PC-9 (cell line): ENCODE measurements at regions not wholly inside any gene's neighbourhood (a gene's known extent, or its start where the extent isn't known, plus 50 kb on each side); places are given as distances from the start of the nearest gene placed in this dataset.

Experiments used
- EZH2 ChIP-seq: fragments of 200-600 bp; sonication (generic); IDR thresholded peaks from 2 replicates; pipeline ENCODE4 v1.8.0; 2017; ENCODE audit warnings: antibody characterized with exemption, low read depth
- TF ChIP-seq, protein P1 (sequence below): fragments of 200-600 bp; sonication (generic); conservative IDR thresholded peaks from 2 replicates; pipeline ENCODE4 v1.6.1; 2017; ENCODE audit warnings: mixed run types, antibody characterized with exemption, mild to moderate bottlenecking, moderate library complexity

DNA sequence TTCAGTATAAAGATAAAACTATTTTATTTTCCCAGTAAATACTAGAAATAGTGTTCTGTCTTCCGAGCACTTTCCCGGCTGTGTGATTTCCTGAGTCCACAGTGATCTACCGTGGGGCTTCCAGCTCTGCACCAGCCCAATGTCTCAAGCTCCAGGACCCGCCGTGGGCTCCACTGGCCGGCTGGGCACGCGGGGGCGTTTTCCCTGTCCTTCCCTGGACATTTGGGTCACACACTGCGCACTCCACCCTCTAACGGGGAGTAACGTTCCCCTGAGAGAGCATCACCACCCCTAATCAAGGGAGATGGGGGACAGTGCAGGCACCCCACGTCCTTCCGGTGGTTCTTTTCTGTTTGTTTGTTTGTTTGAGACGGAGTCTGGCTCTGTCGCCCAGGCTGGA, 844.6 kb upstream of the FRG1 start:
- TF ChIP-seq, protein P1, sequence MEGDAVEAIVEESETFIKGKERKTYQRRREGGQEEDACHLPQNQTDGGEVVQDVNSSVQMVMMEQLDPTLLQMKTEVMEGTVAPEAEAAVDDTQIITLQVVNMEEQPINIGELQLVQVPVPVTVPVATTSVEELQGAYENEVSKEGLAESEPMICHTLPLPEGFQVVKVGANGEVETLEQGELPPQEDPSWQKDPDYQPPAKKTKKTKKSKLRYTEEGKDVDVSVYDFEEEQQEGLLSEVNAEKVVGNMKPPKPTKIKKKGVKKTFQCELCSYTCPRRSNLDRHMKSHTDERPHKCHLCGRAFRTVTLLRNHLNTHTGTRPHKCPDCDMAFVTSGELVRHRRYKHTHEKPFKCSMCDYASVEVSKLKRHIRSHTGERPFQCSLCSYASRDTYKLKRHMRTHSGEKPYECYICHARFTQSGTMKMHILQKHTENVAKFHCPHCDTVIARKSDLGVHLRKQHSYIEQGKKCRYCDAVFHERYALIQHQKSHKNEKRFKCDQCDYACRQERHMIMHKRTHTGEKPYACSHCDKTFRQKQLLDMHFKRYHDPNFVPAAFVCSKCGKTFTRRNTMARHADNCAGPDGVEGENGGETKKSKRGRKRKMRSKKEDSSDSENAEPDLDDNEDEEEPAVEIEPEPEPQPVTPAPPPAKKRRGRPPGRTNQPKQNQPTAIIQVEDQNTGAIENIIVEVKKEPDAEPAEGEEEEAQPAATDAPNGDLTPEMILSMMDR: no peak
- no peak for TF ChIP-seq EZH2
